Smooth muscle cell (in vitro differentiated cells): ENCODE measurements at regions not wholly inside any gene's neighbourhood (a gene's known extent, or its start where the extent isn't known, plus 50 kb on each side); places are given as distances from the start of the nearest gene placed in this dataset.

ENCODE experiments used
- DNase-seq: peaks from one replicate; lab custom pipeline; 2025; ENCODE audit not compliant: unreplicated experiment; lab: John Stamatoyannopoulos, UW
- H2AFZ ChIP-seq: fragments of 200-600 bp; sonication (generic); 2 replicates; pipeline ENCODE4 v1.6.0; 2016; ENCODE audit warnings: antibody characterized with exemption, low read depth, mild to moderate bottlenecking
- H3F3A ChIP-seq: fragments of 200-600 bp; sonication (generic); 2 replicates; pipeline ENCODE4 v1.6.0; 2017; ENCODE audit warnings: antibody characterized with exemption, low read depth
- H3K27ac ChIP-seq: fragments of 200-600 bp; sonication (generic); 2 replicates; pipeline ENCODE4 v1.5.1; 2016; ENCODE audit warnings: low read depth, mild to moderate bottlenecking
- H3K27me3 ChIP-seq: fragments of 200-600 bp; sonication (generic); 2 replicates; pipeline ENCODE4 v1.6.1; 2016; ENCODE audit warnings: low read depth, mild to moderate bottlenecking
- H3K36me3 ChIP-seq: fragments of 200-600 bp; sonication (generic); 2 replicates; pipeline ENCODE4 v1.5.1; 2016; ENCODE audit warnings: low read depth
- H3K4me1 ChIP-seq: fragments of 200-600 bp; sonication (generic); 2 replicates; pipeline ENCODE4 v1.5.1; 2016; ENCODE audit warnings: low read depth
- H3K4me2 ChIP-seq: fragments of 200-600 bp; sonication (generic); 2 replicates; pipeline ENCODE4 v1.6.0; 2016; ENCODE audit warnings: mild to moderate bottlenecking
- H3K4me3 ChIP-seq: fragments of 200-600 bp; sonication (generic); 2 replicates; pipeline ENCODE4 v1.5.1; 2016; ENCODE audit warnings: mild to moderate bottlenecking
- H3K79me2 ChIP-seq: fragments of 200-600 bp; sonication (generic); 2 replicates; pipeline ENCODE4 v1.6.0; 2016; ENCODE audit warnings: low read depth, mild to moderate bottlenecking
- H3K9ac ChIP-seq: fragments of 200-600 bp; sonication (generic); 2 replicates; pipeline ENCODE4 v1.6.0; 2016; ENCODE audit warnings: low read depth
- H3K9me3 ChIP-seq: fragments of 200-600 bp; sonication (generic); replicated peaks from 2 replicates; pipeline ENCODE4 v1.5.1; 2016; ENCODE audit warnings: low read depth
- H4K20me1 ChIP-seq: fragments of 200-600 bp; sonication (generic); 2 replicates; pipeline ENCODE4 v1.6.0; 2016; ENCODE audit warnings: low read depth
- CTCF ChIP-seq: fragments of 200-600 bp; sonication (generic); IDR thresholded peaks from 2 replicates; pipeline ENCODE4 v1.5.1; 2017; ENCODE audit warnings: borderline replicate concordance, mild to moderate bottlenecking, antibody characterized with exemption; ENCODE audit not compliant: insufficient read depth, poor library complexity, severe bottlenecking
- WGBS: methylation state at CpG from one replicate; pipeline ENCODE4 v1.1.7; 2016; ENCODE audit warnings: low lambda C conversion rate; 5-methylcytosine and 5-hydroxymethylcytosine counted together

- Histone ChIP-seq H3K27ac (no peak overlapping the region), H4K20me1 (no peaks in the 10 kb centered on the region), H3K9ac (no peak overlapping the region), H3F3A (no peaks in the 10 kb centered on the region), H2AFZ (no peak overlapping the region), H3K4me2 (no peak overlapping the region), H3K4me3 (no peak overlapping the region), H3K4me1 (no peaks in the 10 kb centered on the region), H3K36me3 (no peaks in the 10 kb centered on the region), H3K79me2 (no peaks in the 10 kb centered on the region), H3K27me3 (no peaks in the 10 kb centered on the region), H3K9me3 (no peaks in the 10 kb centered on the region)
- DNase-seq = no peak
- 71% methylated on average over 8 of the region's 8 CpGs for WGBS
- no peak for TF ChIP-seq CTCF
Measured at GRCh38 chr6:169967687-169968086, 216.3 kb downstream of the ERMARD start.

- H3K36me3 ChIP-seq = no peaks in the 10 kb centered on the region
- H3K79me2 ChIP-seq = no peaks in the 10 kb centered on the region
- no peak overlapping the region for H2AFZ ChIP-seq
- no peak overlapping the region for H3K27ac ChIP-seq
- H4K20me1 ChIP-seq = no peaks in the 10 kb centered on the region
- 88% methylated on average over 20 of the region's 20 CpGs for WGBS
- H3K27me3 ChIP-seq = no peaks in the 10 kb centered on the region
- no peaks in the 10 kb centered on the region for H3F3A ChIP-seq
- H3K4me1 ChIP-seq = no peaks in the 10 kb centered on the region
- no peak for DNase-seq
- TF ChIP-seq CTCF = no peak
- H3K9ac ChIP-seq = no peak overlapping the region
- H3K4me2 ChIP-seq = no peak overlapping the region
- no peaks in the 10 kb centered on the region for H3K9me3 ChIP-seq
- H3K4me3 ChIP-seq = no peak overlapping the region
Measured at GRCh38 chr6:169966312-169967181, 215.1 kb downstream of the ERMARD start.

- 91% methylated on average over 23 of the region's 25 CpGs for WGBS
- no peak overlapping the region for H3K27ac ChIP-seq
- no peak overlapping the region for H3K9ac ChIP-seq
- no peak overlapping the region for H2AFZ ChIP-seq
- no peak for DNase-seq
- H3K79me2 ChIP-seq = no peaks in the 10 kb centered on the region
- H3K9me3 ChIP-seq = no peaks in the 10 kb centered on the region
- no peak overlapping the region for H3K4me3 ChIP-seq
- H3K36me3 ChIP-seq = no peaks in the 10 kb centered on the region
- H4K20me1 ChIP-seq = no peaks in the 10 kb centered on the region
- H3K27me3 ChIP-seq = no peaks in the 10 kb centered on the region
- H3K4me2 ChIP-seq = no peak overlapping the region
- TF ChIP-seq CTCF = no peak
- no peaks in the 10 kb centered on the region for H3K4me1 ChIP-seq
- no peaks in the 10 kb centered on the region for H3F3A ChIP-seq
Measured at GRCh38 chr6:169965657-169966311, 214.4 kb downstream of the ERMARD start.
